ENCODE measurements at regions not wholly inside any gene's neighbourhood (a gene's known extent, or its start where the extent isn't known, plus 50 kb on each side); places are given as distances from the start of the nearest gene placed in this dataset.

DNA sequence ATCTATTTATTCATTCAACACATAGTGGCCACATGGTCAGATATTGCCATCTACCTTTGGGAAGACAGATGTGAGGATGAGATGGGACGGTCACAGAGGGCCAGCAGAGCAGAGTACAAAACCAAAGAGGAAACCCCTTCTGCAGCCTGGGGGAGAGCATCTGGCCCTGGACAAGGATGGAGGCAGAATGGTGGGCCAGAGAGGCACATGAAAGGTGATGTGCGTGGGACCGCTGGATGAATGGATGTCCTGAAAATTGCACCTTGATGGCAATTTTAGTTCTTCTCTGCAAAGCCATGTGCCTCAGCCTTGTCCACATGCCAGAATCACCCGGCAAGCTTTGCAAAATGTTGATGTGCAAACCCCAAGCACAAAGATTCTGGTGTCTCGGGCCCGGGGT is 77.4 kb upstream of the CD93 start:
- no peak for DNase-seq

DNA sequence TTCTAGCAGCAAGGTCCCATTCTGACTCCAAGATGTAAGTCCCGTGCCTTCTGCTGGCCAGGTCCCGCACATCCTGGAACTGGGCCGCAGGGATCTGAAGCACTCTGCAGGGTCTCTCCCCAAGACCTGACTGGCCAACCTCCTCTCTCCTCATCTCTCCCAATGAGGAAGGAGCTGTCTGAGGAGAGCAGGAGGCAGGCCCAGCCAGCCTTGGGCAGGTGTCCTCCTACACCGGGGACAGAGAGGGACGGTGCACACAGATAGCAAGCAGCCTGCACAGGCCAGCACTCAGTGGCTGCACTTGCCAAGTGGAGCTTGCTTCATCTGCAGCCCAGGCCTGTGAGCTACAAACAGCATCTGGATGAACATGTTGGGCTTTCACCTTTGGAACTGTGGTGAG is 76.8 kb upstream of the CD93 start:
- no peak for DNase-seq

GRCh38 chr20:23161968-23162696 is 76.0 kb upstream of the CD93 start:
- DNase-seq = peak; percentile 49 to 76

- no peak for DNase-seq
These were observed 75.2 kb upstream of the CD93 start for GRCh38 chr20:23161244-23161891.

- DNase-seq = no peak
These were observed 74.6 kb upstream of the CD93 start for GRCh38 chr20:23160536-23161243.

DNA sequence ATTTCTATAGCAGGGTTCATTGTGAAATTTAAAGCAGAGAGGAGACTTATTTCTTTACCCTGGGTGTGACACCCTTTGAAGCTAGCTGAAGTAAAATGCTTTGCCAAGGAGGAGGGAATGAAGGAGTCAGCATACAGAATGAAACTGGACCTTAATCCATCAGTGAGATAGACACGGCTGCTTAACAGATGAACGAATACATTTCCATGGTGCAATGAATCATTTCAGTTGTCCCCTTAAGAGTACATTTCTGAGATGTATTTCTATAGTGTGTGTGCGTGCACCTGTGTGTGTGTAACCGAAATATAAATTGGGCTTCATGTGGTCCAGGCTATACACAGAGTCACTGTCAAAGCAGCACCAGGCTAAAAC is 73.8 kb upstream of the CD93 start:
- no peak for DNase-seq

GRCh38 chr20:23159256-23159946 is 73.3 kb upstream of the CD93 start:
- no peak for DNase-seq

DNA sequence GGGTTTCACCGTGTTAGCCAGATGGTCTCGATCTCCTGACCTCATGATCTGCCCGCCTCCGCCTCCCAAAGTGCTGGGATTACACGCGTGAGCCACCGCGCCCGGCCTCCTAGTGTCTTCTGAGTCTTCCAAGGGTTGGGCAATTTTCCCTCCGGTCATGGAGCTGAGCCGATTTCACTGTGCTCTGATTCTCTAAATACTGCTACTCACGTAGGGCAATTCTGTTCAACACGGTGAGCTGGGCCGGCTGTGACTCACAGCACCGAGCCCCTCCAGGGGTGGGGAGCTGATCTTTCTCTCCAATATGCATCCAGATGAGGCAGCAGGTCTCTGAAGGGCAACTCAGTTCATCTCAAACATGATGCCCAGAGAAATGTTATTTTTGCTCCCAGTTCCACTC is 71.6 kb upstream of the CD93 start:
- no peak for DNase-seq

GRCh38 chr20:23156842-23157423 is 70.8 kb upstream of the CD93 start:
- no peak for DNase-seq

DNA sequence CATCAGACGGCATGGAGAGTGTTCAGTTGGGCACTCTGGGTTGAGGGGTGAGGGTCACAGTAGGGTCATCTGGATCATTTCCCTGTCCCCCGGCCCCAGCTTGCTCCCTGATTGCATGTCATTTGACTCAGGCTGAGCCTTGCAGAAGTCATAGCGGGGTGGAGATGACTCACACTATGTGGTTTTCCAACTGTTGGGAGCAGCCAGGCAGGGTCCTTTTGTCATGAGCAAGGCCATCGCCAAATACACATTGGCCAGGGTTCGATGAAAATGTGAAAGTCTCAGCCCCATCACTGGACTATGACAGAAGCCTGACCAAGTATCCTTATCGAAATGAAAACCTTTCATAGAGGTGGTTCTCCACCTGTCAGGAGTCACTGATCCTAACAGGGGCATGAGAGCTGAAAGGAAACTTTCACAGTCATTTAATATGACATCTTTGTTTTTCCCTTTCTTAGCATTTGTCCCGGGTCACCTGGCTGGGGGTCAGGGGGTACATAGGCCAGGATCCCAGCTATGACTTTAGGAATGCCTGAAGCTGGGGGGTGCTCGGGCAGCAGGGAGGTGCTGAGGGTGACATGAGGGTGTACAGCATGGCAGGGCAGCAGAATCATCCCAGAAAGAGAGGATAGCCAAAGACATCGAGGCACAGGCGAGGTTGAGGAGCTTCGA is 70.2 kb upstream of the CD93 start:
- no peak for DNase-seq

- DNase-seq = no peak
These were observed 69.0 kb upstream of the CD93 start for GRCh38 chr20:23155141-23155590.

DNA sequence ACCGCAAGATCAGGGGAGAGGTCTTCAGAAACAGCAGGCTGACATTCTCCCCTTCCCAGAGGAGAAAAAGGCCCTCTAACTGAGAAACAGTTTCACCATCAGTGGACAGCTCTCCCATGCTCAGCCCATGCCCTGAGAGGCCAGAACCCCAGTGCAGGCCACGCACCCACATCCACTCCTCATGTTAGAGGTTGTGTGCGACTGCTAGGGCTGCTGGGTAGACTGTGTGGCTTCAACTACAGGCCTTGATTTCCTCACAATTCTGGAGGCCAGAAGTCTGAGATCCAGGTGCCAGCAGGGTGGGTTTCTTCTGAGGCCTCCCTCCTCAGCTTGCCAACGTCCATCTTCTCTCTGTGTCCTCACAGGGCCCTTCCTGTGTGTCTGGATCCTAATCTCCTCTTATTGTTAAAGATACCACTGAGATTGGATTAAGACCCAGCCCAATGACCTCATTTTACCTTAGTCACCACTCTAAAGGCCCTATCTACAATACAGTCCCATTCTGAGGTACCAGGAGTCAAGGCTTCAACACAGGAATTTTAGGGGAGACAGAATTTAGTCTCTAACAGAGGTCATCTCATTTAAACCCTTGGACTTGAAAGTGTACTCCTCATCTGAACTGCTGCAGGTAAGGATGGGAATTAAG is 67.7 kb upstream of the CD93 start:
- no peak for DNase-seq

DNA sequence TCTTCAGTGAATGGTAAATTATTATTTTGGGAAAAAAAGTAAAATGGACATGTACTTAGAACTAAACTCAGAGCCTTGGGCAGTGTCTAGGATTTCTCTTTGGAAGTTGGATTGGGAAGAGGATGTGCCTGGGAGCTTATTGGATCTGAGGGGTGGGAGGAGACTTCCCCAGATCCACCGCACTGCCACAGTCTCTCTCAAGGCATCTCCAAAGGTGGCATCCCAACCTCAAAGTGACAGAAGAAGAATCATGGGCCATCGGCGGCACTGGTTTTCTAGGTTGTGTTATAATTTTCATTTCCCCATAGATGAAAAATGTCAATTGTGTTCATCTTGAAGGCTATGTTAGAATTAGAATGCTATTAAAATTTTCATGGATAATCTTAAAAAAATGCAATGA is 66.8 kb upstream of the CD93 start:
- no peak for DNase-seq

DNA sequence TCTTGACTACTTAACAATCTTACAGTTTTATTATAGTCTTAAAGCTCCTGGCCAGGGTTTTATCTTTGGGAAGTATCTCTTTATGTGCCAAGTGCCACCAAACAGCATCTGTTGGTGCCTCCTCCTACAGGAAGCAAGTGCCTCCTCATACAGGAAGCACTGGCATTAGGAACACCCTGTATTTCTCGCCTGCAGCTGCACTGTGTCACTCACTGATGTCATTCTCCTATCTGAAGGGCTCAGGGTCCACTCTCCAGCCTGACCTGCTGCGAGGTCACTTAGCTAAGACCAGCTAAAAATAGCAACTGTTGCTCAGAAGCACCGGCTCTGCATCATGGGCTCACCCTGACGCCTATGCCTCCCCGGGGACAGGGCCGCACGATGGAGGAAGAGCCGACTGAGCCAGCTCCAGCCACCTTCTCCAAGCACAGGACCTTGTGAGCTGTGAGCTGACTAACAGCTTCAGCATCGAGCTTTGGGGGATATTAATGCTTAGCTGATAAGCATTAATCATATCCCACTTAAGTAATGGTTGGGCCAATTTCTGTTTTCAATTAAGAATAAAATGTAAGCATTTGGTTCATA is 66.3 kb upstream of the CD93 start:
- no peak for DNase-seq

DNA sequence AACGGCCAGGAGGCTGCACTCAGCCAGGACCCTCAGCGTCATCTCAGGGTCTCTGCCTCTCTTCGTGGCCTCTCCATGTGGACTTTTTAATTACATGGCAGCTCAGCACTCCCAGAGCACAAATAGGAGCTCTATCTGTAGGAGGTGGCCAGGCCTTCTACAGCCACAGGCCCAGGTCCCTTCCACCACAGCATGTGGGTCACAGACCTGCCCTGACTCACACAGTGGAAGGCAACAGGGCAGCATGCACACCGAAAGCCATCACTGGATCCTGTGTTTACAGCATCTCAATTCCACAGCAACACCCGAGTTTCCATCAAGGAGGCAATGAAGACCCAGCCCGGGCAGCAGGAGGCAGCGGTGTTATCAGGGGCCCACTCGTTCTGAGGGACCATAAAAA is 65.8 kb upstream of the CD93 start:
- no peak for DNase-seq

DNA sequence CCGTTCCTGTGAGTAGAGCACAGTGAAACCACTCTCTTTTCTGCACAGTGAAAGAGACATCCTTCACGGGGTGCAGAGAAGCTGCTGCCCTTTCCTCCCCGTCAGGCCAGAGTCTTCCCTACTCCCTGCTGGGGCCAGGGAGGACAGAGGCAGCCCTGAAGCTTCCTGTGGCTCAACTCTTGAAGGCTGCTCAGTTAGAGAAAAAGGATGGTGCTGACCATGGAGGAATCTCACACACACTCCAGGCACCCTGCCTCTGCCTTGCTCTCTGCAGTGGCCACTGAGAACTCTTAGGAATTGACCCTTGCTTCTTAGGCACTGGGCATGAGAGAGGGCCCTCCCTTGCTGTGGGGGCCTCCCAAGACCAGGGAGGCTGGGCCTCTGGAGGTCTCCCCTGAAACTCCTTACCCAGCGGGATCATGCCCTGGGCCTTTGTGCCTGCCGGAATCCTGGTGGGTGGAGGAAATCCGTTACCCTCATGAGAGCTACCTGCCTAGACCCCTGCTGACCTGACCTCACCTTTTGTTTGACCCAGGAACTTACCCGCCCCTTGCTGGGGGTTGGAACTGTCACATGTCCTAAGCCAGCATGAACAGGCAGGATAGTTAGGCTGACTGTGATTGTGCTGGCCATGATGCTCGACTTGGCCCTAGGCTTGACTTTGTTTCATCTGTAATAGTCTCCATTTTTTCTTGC is 65.0 kb upstream of the CD93 start:
- DNase-seq = no peak

GRCh38 chr20:23150304-23151007 is 64.3 kb upstream of the CD93 start:
- DNase-seq = no peak

- DNase-seq = no peak
These were observed 63.6 kb upstream of the CD93 start for GRCh38 chr20:23149623-23150279.

DNA sequence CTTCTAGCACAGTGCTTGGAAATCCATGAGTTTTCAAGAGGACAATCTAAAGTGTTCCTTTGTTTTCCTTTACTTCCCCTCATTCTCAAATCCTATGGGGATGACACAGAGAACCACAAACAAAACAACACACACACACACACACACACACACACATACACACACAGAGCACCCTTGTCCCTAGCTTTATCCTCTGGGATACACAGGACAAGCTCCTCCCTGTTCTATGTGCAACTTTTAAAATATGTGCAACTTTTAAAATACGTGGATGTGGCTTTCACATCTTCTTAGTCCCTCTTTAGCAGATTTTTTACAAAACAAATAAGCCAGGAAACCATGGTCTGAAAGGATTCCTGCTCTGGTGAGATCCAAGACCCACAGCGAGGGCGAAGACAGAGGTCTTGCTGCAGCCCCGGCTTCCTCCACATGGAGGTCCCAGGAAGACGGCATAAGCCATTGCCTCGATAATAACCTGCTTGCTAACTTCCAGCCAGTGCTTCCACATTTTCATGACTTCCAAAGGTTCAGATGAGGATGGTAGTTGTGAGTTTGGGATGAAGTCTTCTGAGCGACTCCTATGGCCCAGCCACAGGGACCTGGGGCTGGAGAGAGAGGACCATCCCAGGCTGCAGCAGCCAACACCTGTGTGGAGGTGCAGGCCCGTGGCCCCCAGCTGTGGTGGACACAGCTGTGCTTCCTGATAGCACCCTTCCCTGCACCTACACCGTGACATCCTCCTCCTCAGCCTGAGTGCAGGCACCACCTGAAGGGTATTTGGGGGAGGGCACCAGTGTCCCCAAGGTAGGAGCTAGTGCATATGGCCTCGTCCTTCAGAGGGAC is 62.8 kb upstream of the CD93 start:
- no peak for DNase-seq

All from NCI-H446 (cell line).